ENCODE measurements at regions not wholly inside any gene's neighbourhood (a gene's known extent, or its start where the extent isn't known, plus 50 kb on each side); places are given as distances from the start of the nearest gene placed in this dataset.

- no peaks in the 10 kb centered on the region for H3K9me3 ChIP-seq (ENCODE audit: low read depth, low read length)
- H3K36me3 ChIP-seq (ENCODE audit: insufficient read depth, low read length) = no peaks in the 10 kb centered on the region
- DNase-seq (ENCODE audit: low read depth, low spot score) = no peak
- no peak overlapping the region for H3K9ac ChIP-seq (ENCODE audit: insufficient read length)
- H3K4me3 ChIP-seq = no peak overlapping the region
- H3K27ac ChIP-seq = no peak overlapping the region
- TF ChIP-seq EZH2 (IDR thresholded peaks at IDR 0.05) = no peak
- TF ChIP-seq POLR2AphosphoS5 (IDR thresholded peaks at IDR 0.05; ENCODE audit: borderline replicate concordance, low read depth, low read length) = no peak
- TF ChIP-seq FOXP2 (optimal IDR thresholded peaks at IDR 0.05; ENCODE audit: control extremely low read depth, extremely low read length, insufficient read depth) = no peak
These were observed 475.6 kb upstream of the TNP1 start for GRCh38 chr2:217335341-217335966.

DNA sequence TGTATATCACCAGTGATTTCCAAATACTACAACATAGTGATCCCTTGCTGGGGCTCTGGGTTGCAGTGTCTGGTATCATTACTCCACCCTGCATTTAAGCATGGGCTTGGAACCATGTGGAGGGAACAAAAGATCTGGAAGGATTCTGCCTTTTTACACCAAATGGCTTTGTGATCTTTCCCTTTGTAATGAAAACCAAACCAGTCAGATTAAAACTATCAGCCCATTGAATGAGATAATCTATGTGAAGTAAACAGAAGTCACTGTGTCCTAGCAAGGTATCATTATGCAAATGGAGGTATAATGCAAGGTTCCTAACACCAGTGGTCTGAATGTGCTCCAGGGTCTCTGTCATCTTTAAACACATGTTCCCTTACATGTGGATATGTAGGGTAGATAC lies 474.7 kb upstream of the TNP1 start:
- no peak for DNase-seq (ENCODE audit: low read depth, low spot score)
- no peaks in the 10 kb centered on the region for H3K9me3 ChIP-seq (ENCODE audit: low read depth, low read length)
- no peak overlapping the region for H3K27ac ChIP-seq
- no peak overlapping the region for H3K4me3 ChIP-seq
- no peaks in the 10 kb centered on the region for H3K36me3 ChIP-seq (ENCODE audit: insufficient read depth, low read length)
- TF ChIP-seq FOXP2 (optimal IDR thresholded peaks at IDR 0.05; ENCODE audit: control extremely low read depth, extremely low read length, insufficient read depth) (no peak), POLR2AphosphoS5 (IDR thresholded peaks at IDR 0.05; ENCODE audit: borderline replicate concordance, low read depth, low read length) (no peak), EZH2 (IDR thresholded peaks at IDR 0.05) (no peak)
- H3K9ac ChIP-seq (ENCODE audit: insufficient read length) = no peak overlapping the region

- DNase-seq (ENCODE audit: low read depth, low spot score) = no peak
- no peak overlapping the region for H3K27ac ChIP-seq
- H3K9ac ChIP-seq (ENCODE audit: insufficient read length) = no peak overlapping the region
- TF ChIP-seq FOXP2 (optimal IDR thresholded peaks at IDR 0.05; ENCODE audit: control extremely low read depth, extremely low read length, insufficient read depth) (no peak), POLR2AphosphoS5 (IDR thresholded peaks at IDR 0.05; ENCODE audit: borderline replicate concordance, low read depth, low read length) (no peak)
- no peaks in the 10 kb centered on the region for H3K36me3 ChIP-seq (ENCODE audit: insufficient read depth, low read length)
- H3K4me3 ChIP-seq = no peak overlapping the region
- no peaks in the 10 kb centered on the region for H3K9me3 ChIP-seq (ENCODE audit: low read depth, low read length)
These were observed 473.0 kb upstream of the TNP1 start for GRCh38 chr2:217332866-217333265.

DNA sequence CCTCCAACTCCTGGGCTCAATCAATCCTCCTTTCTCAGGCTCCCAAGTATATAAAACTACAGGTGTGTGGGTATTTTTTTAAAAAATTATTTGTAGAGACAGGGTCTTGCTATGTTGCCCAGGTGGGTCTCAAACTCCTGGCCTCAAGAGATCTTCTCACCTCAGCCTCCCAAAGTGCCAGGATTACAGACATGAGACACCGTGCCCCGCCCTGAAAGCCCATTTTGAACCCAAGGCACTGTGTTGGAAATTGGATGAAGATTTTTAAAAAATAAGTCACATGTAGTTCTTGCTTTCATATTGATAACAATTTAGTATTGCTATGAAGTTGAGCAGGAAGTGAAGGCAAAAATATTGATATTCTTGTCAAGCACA lies 472.5 kb upstream of the TNP1 start:
- no peak for DNase-seq (ENCODE audit: low read depth, low spot score)
- no peak overlapping the region for H3K4me3 ChIP-seq
- H3K9ac ChIP-seq (ENCODE audit: insufficient read length) = no peak overlapping the region
- H3K27ac ChIP-seq = no peak overlapping the region
- H3K9me3 ChIP-seq (ENCODE audit: low read depth, low read length) = no peaks in the 10 kb centered on the region
- TF ChIP-seq EZH2 (IDR thresholded peaks at IDR 0.05) (no peak), POLR2AphosphoS5 (IDR thresholded peaks at IDR 0.05; ENCODE audit: borderline replicate concordance, low read depth, low read length) (no peak), FOXP2 (optimal IDR thresholded peaks at IDR 0.05; ENCODE audit: control extremely low read depth, extremely low read length, insufficient read depth) (no peak)
- no peaks in the 10 kb centered on the region for H3K36me3 ChIP-seq (ENCODE audit: insufficient read depth, low read length)

GRCh38 chr2:217331523-217332416 lies 471.9 kb upstream of the TNP1 start:
- Histone ChIP-seq H3K9ac (ENCODE audit: insufficient read length) (no peak overlapping the region), H3K9me3 (ENCODE audit: low read depth, low read length) (no peaks in the 10 kb centered on the region), H3K27ac (no peak overlapping the region), H3K36me3 (ENCODE audit: insufficient read depth, low read length) (no peaks in the 10 kb centered on the region), H3K4me3 (no peak overlapping the region)
- TF ChIP-seq POLR2AphosphoS5 (IDR thresholded peaks at IDR 0.05; ENCODE audit: borderline replicate concordance, low read depth, low read length) = no peak
- TF ChIP-seq EZH2 (IDR thresholded peaks at IDR 0.05) = no peak
- TF ChIP-seq FOXP2 (optimal IDR thresholded peaks at IDR 0.05; ENCODE audit: control extremely low read depth, extremely low read length, insufficient read depth) = no peak
- DNase-seq (ENCODE audit: low read depth, low spot score) = no peak

GRCh38 chr2:217330647-217331046 lies 470.8 kb upstream of the TNP1 start:
- no peak for DNase-seq (ENCODE audit: low read depth, low spot score)
- Histone ChIP-seq H3K4me3 (no peak overlapping the region), H3K27ac (peak overlapping the region; percentile 54; the same call in 1 of the 2 replicates), H3K9me3 (ENCODE audit: low read depth, low read length) (no peaks in the 10 kb centered on the region), H3K9ac (ENCODE audit: insufficient read length) (no peak overlapping the region), H3K36me3 (ENCODE audit: insufficient read depth, low read length) (peaks cover 4% of the 10 kb centered on the region)
- TF ChIP-seq EZH2 (IDR thresholded peaks at IDR 0.05) (no peak), POLR2AphosphoS5 (IDR thresholded peaks at IDR 0.05; ENCODE audit: borderline replicate concordance, low read depth, low read length) (no peak), FOXP2 (optimal IDR thresholded peaks at IDR 0.05; ENCODE audit: control extremely low read depth, extremely low read length, insufficient read depth) (no peak)

- Histone ChIP-seq H3K27ac (peak overlapping the region; percentile 99), H3K4me3 (peak overlapping the region; percentile 77), H3K9me3 (ENCODE audit: low read depth, low read length) (no peaks in the 10 kb centered on the region; the same call in 1 of the 2 replicates), H3K9ac (ENCODE audit: insufficient read length) (peak overlapping the region; percentile 76), H3K36me3 (ENCODE audit: insufficient read depth, low read length) (peaks cover 20% of the 10 kb centered on the region)
- TF ChIP-seq POLR2AphosphoS5 (IDR thresholded peaks at IDR 0.05; ENCODE audit: borderline replicate concordance, low read depth, low read length) (peak; percentile 77; the same call in 1 of the 2 replicates), FOXP2 (optimal IDR thresholded peaks at IDR 0.05; ENCODE audit: control extremely low read depth, extremely low read length, insufficient read depth) (no peak)
- peak; percentile 94 for DNase-seq (ENCODE audit: low read depth, low spot score)
These were observed 469.2 kb upstream of the TNP1 start for GRCh38 chr2:217329023-217329431.

GRCh38 chr2:217328622-217328978 lies 468.7 kb upstream of the TNP1 start:
- no peak for TF ChIP-seq FOXP2 (optimal IDR thresholded peaks at IDR 0.05; ENCODE audit: control extremely low read depth, extremely low read length, insufficient read depth)
- no peak for TF ChIP-seq EZH2 (IDR thresholded peaks at IDR 0.05)
- TF ChIP-seq POLR2AphosphoS5 (IDR thresholded peaks at IDR 0.05; ENCODE audit: borderline replicate concordance, low read depth, low read length) = no peak
- no peaks in the 10 kb centered on the region; the same call in 1 of the 2 replicates for H3K9me3 ChIP-seq (ENCODE audit: low read depth, low read length)
- H3K36me3 ChIP-seq (ENCODE audit: insufficient read depth, low read length) = peaks cover 25% of the 10 kb centered on the region
- peak overlapping the region; percentile 76 for H3K9ac ChIP-seq (ENCODE audit: insufficient read length)
- H3K27ac ChIP-seq = peak overlapping the region; percentile 99
- no peak for DNase-seq (ENCODE audit: low read depth, low spot score)
- H3K4me3 ChIP-seq = peak overlapping the region; percentile 77

Measured in SK-N-MC (cell line).